ENCODE measurements at regions not wholly inside any gene's neighbourhood (a gene's known extent, or its start where the extent isn't known, plus 50 kb on each side); places are given as distances from the start of the nearest gene placed in this dataset.

DNA sequence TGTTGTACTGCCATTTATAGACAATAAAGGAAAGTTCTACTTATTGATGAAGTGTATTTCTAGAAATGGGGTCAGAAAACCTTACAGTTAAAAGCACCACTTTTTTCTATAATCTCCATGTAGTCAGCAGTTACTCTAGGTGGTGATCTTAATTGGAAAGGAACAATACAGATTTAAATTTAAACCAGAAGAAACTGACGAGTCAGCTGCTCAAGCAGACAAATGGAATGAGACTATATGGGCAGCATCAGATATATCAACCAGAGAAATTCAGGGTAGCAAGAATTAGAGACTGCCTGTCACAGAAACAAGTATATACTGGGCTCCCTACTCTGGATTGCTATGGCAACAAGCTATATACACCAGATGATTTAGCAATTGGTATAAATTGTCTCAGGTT lies 99.6 kb upstream of the SCG2 start:
- no peak for DNase-seq (ENCODE audit: low spot score)

DNA sequence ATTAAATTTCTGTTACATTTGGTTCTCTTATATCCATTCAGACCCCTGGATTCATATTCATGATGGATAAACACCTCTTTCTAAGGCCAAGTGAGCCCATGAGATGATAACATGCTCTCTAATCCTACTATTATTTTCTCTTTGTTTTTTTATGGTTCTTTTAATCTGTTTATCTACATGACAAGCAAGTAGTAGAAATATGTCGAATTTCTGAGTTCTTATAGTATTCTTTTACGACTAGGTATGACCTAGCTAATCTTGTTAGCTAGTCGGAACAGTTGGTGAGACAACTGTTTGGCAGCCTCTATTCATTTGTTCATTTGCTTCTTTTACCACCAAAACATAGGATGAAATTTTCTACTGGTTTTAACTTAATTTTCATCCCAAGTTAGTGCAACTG lies 98.1 kb upstream of the SCG2 start:
- no peak for DNase-seq (ENCODE audit: low spot score)

DNA sequence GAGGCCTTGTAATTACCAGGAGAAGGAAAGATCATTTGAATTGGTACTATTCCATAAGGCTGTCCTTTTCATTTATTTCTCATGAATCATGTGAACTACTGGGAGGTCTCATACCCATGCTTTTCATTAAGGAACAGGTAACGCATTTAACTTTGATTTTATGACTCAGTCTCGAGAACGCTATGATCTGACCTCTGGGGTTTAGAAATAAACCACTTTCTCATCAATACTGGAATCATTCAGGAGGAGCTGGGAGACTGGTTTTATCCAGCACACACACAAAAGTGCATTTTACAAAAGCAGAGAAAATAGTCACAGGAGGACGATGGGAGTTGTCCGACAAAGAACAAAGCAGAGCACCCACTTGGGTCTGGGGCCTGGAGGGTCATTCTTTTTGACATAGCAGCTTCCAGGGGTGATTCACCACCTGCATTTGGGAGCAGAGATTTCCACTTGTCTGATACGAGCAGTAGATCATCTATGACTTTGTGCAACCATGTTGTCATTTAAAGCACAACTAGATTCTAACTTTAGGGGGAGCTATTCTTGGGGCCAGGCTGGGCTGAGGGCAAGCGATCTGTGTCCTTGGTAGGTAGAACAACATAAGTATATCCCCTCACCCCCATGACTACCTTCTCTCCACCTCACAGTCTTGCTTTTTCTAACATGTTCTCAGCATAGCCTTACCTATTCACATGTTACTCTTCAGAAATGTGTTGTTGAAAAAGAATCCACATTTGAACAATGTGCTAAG lies 95.9 kb upstream of the SCG2 start:
- no peak for DNase-seq (ENCODE audit: low spot score)

DNA sequence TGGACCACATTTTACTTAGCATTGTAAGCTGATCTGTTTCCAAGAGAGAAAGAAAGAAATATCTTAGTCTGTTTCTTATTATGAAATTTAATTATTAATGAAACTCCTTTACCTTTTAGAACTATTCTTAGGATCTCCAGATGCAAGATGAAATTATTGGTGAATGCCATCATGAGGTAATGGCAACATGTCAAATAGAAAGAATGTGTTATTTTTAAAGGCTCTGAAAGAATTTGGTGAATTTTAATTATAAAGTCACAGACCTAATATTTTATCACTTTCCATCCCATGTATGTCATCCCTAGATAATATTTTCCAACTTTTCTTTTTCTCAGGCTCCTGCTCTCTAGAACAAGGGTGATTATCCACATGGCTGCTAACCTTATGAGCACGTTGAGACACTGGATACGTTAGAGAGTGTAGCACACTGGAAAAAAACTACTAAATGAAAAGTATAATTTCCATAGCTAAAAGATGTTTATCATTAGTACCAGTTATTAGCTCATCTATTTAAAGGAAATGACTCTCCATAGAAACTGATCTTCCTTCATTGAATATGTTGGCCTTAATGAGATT lies 95.2 kb upstream of the SCG2 start:
- DNase-seq (ENCODE audit: low spot score), result no peak

DNA sequence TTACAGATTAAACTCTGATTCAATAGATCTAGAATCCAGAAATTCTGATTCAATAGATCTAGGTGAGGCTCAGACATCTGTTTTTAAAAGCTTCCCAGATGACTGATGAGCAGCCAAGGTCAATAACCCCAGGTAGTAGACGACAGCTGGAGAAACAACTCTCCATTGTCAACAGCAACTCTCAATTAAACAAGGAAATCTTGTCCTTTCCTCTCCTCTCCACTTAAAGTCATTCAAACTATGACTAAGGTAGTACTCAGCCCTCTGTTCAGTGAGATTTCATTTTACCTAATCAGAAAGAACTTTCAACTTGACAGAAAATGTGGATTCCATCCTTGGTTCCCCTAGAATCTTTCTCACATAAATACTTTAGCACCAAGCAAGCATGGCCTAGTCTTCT lies 94.6 kb upstream of the SCG2 start:
- DNase-seq (ENCODE audit: low spot score), result no peak

DNA sequence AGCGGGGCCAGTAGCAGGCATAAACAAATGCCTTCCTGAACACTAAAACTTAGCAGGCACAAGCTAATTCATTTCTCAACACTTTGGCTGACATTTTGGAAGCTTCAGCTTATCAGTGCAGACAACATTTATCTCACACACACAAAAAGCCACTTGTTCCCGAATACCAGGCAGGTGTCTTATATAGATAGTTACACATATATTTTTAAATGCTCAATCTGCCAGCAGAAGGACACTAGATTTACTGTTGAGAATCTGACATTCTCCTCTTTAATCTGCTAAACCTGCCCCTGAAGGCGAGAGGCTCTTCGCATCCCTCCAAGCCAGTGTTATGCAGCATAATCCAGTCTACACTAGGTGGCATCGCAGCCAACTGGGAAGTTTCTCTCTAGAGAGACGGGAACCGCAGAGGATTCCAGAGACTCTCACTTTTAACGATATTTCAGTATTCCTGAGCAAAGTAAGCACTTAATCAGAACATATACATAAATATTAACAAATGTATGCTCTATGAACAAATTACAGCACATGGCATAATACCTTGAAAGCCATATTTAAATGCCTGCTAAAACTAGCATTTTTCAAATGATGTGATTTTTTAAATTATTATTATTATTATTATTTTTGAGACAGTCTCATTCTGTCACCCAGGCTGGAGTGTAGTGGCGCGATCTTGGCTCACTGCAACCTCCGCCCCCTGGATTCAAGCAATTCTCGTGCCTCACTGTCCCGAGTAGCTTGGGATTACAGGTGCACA lies 90.2 kb upstream of the SCG2 start:
- DNase-seq (ENCODE audit: low spot score), result peak; percentile 68

DNA sequence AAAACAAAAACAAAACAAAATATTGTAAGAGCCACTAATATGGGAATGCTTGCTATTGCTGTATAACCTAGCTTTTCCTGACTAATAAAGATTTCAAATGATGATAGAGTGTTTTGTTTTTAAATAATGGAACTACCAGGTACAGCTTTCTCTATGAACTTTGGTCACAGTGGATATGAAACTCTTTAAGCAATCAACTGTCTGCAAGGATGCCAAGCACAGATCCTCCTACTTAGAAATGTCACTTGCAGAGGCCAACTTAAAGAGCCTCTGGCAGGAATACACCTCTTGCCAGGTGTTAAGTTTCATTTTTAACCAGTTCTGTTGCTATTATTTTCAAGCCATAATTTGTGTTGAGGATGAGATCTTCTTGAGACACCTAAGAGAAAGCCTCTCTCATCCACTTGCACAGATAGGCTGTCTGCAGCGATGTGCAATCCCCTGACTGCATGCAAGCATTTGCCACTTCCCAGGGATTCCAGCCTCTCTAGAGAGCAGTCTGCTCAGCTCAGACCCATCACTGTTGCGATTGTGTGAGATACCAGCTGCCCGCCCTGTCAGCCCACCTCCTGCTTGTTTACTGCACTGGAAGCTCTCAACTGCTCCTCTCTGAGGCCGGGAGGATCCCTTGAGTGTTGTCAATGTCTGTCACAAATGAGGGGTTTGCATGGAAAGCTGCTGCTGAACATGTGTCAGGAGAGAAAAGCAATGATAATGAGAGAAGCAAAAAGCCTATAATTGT lies 86.1 kb upstream of the SCG2 start:
- peak; percentile 21 for DNase-seq (ENCODE audit: low spot score)

DNA sequence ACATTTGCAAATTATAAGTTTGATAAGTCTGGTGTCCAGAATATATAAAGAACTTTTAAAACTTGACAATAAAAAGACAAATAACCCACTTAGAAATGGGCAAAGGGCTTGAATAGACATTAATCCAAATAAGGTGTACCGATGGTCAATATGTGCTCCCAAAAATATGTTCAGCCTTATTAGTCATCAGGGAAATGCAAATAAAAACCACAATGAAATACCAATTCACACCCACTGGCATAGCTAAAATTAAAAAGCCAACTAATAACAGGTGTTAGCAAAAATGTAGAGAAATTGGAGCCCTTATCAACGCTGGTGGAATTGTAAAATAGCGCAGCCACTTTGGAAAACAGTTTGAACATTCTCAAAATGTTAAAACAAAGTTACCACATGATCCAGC lies 79.0 kb upstream of the SCG2 start:
- no peak for DNase-seq (ENCODE audit: low spot score)

DNA sequence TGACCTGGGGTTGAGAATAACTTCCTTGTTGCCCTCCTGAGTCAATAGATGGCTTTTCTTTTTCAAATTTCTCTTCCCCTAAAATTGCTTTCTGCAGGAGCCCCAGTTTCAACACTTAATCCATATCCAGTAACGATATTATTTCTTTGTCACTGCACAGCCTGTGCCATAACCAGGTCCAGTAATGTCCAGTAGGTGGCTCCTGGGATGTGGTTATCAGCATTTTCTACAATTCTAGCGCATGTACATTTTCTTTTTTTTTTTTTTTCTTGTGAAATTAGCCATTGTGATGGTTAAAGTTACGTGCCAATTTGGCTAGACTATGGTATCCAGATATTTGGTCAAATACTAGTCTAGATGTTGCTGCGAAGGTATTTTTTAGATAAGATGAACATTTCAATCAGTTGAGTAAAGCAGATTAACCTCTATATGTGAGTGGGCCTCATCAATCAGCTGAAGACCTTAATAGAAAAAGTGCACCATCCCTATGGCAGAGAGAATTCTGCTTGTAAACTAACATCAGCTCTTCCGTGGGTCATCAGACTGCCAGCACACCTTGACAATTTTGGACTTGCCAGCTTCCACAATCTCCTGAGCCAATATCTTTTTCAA lies 72.9 kb upstream of the SCG2 start:
- no peak for DNase-seq (ENCODE audit: low spot score)

DNA sequence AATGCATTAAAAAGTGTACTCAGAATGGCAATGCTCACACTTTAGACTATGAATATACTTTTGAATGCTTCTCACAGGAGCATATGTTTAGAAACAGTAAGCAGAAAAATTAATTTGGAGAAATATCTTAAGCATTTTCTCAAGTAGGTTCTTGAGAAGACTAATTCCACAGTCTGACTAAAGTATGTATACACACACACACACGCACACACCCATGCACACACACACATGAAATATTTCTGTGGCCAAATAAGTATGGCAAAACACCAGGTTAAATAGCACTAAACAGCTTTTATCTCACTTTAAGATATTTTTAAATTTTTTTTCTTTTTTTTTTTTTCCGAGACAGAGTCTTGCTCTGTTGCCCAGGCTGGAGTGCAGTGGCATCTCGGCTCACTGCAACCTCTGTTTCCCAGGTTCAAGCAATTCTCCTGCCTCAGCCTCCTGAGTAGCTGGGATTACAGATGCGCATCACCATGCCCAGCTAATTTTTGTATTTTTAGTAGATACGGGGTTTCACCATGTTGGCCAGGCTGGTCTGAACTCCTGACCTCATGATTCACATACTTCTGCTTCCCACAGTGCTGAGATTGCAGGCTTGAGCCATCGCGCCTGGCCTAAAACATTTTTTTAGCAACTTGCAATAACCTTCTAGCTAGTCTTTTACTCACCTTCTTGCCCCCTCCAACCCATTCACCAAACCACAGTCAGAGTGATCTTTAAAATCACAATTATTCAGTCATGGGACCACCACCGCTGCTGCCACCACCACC lies 67.5 kb upstream of the SCG2 start:
- no peak for DNase-seq (ENCODE audit: low spot score)

DNA sequence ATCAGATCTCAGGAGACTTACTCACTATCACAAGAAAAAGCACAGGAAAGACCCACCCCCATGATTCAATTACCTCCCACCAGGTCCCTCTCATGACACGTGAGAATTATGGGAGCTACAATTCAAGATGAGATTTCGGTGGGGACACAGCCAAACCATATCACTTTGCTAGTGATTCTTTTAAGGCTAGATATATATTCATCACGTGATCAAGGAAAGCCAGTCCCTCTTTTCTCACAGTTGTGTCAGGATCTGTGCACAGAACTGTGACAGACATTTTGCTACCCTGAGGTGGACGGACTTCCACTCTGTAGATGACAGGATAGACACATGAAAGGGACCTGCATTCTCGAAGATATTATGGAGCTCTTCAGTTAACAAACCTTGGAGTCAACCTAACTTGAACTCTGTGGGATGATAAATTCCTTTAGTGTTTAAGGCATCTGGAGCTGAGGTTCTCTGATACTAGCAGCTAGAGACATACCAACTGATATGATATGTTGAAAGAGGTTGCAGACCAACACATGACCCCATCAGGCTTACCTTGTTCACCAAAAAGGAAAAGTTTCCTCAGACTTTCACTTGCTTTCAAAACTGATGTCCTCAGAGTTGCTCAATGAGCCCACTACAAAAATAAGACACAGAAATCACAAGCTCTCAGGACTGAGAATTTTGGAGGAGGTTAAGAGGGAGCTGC lies 66.3 kb upstream of the SCG2 start:
- no peak for DNase-seq (ENCODE audit: low spot score)

DNA sequence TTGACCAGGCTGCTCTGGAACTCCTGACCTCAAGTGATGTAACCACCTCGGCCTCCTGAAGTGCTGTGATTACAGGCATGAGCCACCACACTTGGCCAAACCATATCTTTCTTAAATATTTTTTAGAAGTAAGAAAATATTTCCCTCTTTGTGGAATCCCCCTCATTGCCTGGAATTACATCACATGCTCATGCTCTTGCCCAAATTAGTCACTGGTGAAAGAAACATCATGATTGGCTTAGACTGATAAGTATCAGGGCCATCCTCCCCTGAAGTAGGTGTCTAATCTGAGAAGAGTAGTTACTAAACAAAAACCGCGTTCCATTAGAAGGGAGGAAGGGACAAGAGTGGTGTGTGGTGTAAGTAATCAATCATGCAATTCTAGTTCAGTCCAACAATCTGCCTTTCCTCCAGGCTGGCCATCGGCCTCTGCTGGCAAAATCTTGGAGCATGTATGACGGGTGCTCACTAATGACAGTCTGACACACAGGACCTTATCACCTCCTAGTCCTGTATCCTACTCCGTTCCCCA lies 52.3 kb upstream of the SCG2 start:
- no peak for DNase-seq (ENCODE audit: low spot score)

DNA sequence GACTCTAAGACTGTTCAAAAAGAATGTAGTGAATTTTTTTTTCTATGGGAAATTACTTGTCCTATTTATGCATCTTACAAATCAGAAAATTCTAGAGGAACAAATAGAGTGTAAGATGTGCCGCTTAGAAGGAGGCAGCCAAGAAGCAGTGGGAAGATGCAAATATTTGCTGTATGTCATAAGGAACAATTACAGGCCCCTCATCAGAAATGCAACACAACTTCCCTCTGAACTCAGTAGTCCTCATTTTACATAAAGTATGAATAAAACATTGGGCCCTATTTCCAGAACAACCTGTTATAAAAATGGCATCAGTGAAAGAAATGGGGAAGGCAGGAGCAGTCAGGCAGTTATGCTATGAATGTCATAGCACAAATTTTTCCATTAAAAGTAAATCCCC lies 50.7 kb upstream of the SCG2 start:
- DNase-seq (ENCODE audit: low spot score), result no peak

DNA sequence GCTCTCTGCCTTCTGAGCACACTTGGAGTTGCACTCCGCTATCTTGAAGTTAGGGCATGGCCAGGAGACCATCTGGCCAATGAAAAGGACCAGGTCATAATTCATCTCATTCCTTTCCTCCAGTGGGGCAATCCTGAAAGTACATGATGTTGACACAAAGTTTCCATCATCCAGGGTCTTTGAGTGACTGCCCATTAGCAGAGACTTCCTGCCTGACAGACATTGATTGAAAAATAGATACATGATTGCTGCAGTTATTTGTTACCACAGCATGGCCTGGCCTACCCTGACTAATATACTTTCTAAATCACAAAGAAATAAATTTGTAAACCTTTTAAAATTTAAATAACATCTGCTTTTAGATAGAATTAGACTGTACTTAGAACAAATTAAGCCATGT lies 50.0 kb upstream of the SCG2 start:
- DNase-seq (ENCODE audit: low spot score), result no peak

All from Ammon's horn (tissue), 1 donor.